ENCODE measurements at regions not wholly inside any gene's neighbourhood (a gene's known extent, or its start where the extent isn't known, plus 50 kb on each side); places are given as distances from the start of the nearest gene placed in this dataset.

DNA sequence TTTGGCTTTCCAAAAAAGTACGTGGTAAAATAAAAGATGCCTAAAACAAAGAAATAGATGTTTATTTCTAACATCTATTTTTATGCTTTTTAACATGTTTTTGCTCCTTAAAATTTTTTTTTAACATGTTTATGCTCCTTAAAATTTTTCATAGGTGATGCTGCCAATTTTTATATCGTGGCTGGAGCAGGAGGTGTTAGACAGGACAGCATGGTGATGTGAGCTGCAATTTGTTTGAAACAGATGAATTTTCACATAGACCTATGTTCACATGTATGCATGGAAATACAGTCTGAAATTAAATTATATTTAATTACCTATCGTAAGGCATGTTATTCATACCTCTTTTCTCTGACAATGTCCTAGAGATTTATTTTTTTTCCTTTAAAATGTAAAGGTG, 784.8 kb downstream of the EPHA7 start:
- DNase-seq (ENCODE audit: low spot score): no peak

DNA sequence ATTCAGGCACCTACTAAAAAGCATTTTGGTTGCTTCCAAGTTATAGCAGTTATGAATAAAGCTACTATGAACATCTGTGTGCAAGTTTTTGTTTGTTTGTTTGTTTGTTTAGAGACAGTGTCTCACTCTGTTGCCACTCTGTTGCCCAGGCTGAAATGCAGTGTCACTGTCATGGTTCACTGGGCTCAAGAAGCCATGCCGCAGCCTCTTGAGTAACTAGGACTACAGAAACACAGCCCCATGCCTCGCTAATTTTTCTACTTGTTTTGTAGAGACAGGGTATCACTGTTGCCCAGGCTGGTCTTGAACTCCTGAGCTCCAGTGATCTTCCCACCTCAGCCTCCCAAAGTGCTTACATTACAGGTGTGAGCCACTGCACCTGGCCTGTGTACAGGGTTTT, 795.9 kb downstream of the EPHA7 start:
- DNase-seq (ENCODE audit: low spot score): no peak

DNA sequence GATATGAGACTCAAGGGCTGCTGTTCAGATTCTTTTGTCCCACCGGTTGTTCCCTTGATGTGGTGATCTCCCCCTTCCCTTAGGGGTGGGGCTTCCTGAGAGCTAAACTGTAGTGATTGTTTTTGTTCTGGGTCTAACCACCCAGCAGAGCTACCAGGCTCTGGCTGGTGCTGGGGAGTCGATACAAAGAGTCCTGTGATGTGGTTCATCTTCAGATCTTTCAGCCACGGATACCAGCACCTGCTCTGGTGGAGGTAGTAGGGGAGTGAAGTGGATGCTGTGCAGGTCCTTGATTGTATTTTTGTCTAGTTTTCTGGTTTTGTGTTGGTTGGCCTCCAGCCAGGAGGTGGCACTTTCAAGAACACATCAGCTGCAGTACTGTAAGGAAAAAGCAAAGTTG, 801.6 kb downstream of the EPHA7 start:
- DNase-seq (ENCODE audit: low spot score): no peak

DNA sequence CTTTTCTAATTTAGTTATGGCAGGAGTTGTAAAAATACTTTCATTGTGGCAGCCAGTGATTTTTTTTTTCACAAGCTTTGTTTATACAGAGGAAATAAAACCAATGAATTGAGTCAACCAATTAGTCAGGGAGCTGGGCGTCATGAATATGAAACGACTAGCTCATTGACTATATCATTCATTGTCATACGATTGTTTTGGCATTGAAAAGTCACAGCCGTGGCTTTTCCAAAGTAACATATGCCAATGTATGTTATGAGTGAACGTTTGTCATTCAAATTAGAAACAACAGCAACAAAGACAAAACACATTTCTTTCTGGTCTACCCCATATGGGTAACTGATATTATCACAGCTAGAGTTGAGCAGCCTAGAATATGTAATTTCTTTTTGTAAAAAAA, 810.6 kb downstream of the EPHA7 start:
- DNase-seq (ENCODE audit: low spot score): no peak

DNA sequence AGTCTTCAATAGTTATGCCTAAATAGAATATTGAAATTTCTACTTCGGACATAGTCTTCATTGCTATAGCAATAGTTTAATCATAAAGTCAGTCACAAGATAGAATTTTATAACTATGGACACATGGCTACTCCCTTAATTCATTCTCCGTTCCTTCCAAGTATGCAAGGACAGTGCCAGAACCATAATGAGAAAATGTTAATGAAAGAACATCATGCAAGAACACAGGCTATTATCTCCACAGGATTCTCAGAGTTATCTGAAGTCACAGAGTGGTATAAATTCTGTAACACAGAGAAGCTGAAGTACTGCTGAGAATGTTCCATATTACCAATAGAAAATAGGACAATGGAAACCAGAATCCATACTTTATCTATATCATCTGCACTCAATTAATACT, 826.2 kb downstream of the EPHA7 start:
- no peak for DNase-seq (ENCODE audit: low spot score)

DNA sequence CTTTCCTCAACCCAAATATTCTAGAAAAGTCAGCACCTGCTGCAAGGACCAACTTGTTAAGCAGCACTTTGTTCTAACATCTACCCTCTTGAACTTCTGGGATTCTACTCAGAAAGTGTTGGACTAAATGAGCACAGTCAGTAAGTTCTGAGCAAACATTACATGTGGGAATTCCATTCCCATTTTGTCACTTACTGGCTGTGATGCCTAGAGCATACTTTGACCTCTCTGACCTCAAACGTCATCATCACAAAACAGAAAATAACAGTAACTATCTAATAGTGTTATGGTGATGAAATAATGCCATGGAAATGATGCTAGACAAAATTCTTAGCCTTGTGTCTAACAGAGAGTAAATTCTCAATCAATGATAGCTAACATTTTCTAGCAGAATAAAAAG, 829.4 kb downstream of the EPHA7 start:
- DNase-seq (ENCODE audit: low spot score): no peak

DNA sequence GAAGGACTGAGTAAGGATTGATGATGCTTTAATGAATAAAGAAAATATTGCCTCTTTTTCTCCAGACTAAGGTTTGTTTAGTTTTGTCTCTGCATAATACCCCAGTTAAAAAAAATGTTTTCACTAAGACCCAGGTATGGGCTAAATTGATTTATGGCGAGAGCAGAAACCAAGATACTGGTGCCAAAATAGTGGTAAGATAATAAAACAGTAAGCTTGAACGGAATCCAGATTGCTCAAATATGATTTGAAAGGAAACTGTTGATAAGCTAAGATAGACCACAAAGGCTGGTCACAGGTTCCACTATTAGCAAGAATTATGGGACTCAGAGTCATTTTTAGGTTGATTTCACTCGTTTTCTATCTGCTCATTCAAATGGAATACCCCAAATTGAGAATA, 831.2 kb downstream of the EPHA7 start:
- no peak for DNase-seq (ENCODE audit: low spot score)

DNA sequence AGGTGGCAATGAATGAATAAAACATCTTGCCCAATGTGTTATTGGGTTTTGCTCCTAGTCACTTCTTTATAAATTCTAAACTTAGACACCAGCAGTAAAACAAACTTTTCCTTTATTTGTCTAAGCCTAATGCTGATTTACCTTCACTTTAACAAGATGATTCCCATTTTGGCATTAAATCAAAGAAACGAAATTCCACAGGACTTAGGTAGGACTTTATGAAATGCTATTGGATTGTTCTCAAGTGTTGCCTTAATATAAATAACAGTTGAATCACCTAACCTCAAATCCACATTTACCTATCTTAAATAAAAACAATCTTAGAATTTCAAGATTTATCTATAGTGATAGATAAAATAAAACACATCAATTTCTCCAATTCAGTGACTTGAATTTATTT, 831.8 kb downstream of the EPHA7 start:
- DNase-seq (ENCODE audit: low spot score): no peak

DNA sequence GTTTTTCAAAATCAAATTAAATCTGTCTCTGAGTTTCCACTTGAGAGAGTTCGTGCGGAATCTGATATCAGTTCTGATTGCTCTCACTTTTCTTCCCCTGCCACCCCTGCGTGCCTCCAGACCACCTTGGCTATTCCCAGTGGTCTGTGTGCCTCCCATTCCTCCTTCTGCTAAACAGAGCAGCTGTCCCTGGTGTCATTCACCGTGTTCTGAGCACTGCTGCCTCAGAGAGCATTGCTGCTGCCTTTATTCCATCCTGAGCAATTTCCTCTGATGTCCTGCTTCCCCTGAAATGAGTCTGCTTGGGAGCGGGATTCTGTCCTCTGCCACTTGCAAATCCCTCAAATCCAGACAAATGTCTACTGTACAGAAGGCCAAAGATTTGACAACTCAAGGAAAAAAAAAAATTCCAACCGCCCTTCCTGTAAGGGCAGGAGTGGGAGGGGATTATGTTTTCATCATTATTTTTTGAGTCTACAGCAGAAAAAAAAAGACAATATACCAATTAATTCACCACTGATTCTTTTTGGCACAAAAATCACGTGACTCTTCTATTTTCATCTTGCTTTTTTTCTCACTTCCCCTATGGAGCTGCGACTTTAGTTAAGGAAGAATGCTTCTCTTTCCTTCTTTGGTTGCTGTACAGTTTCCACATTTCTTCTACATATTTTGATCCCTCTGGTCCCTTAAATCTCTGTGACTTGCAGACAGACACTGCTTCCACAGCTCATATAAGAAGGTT, 833.0 kb downstream of the EPHA7 start:
- no peak for DNase-seq (ENCODE audit: low spot score)

DNA sequence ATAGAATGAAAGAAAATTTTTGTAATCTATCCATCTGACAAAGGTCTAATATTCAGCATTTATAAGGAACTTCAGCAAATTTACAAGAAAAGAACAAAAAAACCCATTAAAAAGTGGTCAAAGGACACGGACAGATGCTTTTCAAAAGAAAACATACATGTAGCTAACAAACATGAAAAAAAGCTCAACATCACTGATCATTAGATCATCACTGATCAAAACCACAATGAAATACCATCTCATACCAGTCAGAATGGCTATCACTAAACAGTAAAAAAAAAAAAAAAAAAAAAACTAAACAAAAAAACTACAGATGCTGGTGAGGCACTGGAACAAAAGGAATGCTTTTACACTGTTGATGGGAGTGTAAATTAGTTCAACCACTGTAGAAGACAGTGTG, 837.1 kb downstream of the EPHA7 start:
- DNase-seq (ENCODE audit: low spot score): no peak

DNA sequence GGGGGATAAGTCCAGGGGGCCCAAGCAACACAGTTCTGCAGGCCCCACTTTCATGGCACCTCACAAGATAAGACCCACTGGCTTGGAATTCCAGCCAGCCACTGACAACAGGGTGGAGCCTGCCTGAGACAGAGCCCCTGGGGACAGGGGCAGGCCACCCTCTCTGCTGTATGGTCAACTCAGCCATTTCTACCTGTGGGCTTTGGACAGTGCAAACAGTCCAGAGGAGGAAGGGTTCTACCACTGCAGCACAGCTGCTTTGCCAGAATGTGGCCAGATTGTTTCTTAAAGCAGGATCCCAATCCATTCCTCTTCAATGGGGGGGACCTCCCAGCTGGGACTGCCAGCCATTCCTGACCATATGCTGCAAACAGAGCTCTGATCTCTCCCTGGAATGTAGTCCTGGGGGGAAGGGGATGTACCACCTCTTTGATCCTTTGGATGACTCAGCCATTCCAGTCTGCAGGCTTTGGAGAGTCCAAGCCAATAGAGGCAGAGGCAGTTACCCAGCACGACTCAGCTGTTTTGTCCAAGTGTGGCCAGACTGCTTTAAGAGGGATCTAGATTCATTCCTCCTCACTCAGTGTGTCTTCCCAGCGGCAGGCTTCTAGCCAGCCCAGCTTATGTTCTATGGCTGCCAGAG, 842.2 kb downstream of the EPHA7 start:
- DNase-seq (ENCODE audit: low spot score): no peak

DNA sequence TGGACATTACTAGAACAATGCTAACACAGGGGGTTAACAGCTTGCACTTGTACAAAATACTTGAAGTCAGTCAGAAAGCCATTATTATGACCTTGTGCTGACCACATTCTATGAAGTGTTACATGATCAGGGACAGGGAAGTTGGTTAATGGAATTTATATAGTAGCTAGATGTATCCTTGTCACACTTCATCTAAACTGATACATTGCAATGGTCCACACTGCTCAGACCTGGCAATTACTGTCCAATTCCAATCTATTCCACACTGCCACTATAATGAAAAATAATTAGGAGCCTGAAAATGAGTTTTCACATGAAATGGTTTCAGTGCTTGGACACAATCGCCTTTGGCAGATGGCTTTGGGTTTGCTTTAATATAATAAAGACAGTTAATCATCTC, 850.8 kb downstream of the EPHA7 start:
- no peak for DNase-seq (ENCODE audit: low spot score)

DNA sequence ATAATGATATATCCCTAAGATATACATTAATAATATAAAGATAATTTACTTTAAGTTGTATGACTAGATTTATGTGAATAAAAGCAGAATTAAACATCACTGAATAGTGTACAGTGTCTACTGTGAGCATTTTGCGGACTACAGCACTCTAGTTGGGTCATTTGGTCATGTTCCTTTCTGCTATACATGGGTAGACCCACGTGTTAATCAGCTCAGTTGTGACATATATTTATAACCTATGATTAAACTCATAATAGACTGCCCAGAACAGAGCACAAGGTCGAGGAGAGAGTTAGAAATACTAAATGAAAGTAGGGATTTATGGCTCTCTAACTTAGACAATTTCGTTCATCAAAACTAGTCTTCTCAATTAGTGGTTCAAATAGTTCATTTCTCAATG, 852.7 kb downstream of the EPHA7 start:
- DNase-seq (ENCODE audit: low spot score): no peak

DNA sequence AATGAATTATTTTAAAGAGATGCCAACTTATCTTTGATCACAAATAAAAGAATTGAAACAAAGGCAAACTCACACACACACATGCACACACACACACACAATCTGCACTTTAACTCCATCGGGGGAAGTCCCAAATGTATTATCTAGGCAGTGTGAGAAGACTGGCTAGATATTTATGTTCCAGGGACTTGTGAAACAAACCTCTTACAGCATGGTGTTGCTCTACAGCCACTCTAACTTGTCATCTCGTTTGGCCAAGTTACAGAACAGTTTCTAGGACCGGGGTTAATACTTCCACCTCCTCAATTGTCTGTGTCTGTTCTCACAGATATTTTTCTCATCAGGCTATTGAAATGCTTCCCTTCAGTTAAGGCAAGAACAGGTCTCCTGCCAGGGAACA, 855.0 kb downstream of the EPHA7 start:
- DNase-seq (ENCODE audit: low spot score): no peak

DNA sequence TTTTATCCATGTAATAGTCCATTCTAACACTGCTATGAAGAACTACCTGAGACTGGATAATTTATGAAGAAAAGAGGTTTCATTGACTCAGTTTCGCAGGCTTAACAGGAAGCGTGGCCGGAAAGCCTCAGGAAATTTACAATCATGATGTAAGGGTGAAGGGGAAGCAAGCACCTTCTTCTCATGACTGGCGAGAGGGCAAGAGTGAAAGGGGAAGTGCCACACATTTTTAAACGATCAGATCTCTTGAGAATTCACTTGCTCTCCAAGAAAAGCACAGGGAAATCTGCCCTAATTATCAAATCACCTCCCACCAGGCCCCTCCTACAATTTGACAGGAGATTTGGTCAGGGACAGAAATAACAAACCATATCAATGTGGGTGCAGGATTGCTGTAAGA, 859.7 kb downstream of the EPHA7 start:
- DNase-seq (ENCODE audit: low spot score): no peak

DNA sequence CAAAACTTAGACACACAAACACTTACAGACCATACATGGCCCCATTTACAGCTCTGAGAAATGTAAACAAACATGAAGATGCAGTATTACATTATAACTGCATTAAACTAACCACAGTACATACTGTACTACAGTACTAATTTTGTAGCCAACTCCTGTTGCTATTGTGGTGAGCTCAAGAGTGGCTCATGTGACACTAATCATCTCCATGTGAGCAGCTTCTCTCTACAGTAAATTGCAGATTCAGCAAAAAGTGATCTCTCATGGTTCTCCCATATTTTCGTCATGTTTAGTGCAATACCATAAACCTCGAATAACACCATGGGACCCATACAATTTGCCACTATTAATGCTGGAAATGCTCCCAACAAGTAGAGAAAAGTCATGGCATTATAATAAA, 860.4 kb downstream of the EPHA7 start:
- no peak for DNase-seq (ENCODE audit: low spot score)

DNA sequence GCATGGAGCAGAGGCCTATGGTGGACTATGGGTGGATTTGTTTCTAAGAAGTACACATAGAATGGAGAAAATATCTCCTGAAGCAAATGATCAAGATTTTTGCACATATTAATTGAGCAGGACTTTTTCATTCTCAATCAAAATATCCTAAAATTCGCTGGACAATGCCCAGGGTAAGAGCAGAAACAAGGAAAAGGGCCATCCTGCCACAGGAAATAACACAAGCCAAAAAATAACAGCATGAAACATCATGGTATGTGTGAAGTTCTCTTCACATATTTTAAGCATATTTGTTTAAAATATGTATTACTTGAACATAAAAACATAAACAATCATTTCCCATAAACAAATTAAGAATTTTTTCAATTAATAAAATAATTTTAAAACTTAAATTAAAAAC, 868.9 kb downstream of the EPHA7 start:
- DNase-seq (ENCODE audit: low spot score): no peak

DNA sequence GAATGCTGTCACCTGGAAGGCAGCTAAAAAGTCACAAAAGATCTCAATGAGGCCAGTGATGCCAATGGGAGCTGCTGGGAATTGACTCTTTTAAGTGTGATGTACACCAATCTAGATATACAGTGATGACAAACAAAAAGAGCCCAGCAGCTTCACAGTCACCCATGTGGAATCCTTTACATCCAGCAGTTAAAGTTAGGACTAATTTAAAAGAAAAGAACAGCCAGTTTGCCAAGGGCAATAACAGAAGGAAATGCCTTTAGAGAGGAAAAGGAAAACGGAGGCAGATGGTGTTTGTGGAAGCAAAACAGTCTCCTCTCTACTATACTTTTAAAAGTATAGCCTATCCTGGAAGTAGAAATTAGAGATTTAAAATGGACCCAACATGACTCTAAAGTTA, 873.5 kb downstream of the EPHA7 start:
- no peak for DNase-seq (ENCODE audit: low spot score)

DNA sequence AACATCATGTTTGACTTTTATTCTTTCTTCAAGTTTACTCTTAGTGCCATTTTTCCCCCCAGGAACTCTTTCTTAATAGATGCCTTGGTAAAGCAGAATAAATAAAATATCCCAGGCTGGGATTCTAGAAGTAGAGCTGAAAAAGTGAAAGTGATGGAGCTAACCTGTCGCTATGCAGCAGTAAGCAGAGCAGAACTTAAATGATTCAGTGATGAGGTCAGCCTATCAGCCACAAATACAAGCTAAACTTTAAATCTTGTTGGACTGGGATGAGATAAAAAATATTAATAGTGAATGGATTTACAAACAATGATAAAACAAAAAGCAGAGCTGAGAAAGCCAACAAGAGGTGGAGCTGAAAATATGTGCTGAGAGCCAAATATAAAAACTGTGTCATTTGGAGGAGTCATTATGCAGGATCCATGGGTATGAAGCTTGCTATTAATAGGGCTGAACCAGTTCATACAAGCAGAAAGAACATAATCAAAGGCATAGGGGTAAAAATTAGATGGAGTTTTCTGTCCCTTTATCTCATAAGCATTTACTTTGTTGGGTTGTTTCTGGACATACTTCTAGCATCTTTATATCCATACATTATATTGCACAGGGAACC, 877.8 kb downstream of the EPHA7 start:
- no peak for DNase-seq (ENCODE audit: low spot score)

DNA sequence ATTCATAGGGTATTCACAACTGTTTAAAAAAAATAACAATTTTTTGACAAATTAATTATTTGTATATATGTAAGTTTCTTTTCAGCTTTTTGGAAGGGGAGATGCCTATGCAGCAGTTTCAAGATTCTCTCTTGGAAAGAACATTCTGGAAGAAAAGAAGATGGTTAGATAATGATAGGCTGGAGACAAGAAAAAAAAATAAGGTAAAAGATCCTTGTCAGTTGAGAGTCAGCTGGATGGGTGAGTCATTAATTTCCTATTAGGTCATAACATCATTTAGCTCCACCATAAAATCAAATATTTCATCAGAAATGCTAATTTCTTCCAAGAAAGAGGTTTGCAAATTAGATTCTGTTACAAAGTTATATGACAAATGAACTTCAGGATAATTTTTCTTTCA, 880.4 kb downstream of the EPHA7 start:
- no peak for DNase-seq (ENCODE audit: low spot score)

DNA sequence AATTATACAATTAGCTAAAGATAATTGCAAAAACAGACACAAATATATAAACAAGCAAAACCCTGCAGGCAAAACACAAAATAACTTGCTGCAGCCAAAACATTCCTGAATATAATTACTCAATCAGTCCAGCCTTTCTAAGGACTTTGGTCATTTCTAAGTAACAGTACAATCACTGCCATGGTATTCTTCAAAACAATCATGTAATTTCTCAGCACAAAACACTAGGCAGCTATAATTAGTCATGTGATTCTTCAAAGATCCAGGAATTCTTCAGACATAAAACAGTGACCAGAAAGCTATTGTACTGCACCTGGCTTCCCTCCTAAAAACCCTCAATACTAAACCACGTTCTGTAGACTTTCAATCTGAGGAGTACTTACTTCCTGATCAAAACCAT, 881.1 kb downstream of the EPHA7 start:
- no peak for DNase-seq (ENCODE audit: low spot score)

DNA sequence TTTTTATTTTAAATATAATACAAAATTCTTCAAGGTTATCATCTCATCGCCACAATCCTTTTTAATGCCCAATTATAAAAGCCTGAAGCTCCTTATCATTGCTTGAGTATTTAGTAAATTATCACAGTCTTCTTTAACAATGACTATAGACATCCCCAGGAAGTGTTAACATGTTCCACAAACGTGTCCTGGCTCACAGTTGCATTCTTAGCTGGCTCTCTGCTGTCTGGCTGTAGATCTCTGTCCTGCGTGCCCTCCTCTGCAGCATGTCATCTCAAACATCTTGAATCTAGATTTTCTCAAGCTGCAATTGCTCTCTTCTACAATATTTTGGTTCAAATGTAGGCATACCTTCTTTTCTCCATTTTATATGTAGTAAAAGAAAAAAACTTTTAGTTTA, 885.2 kb downstream of the EPHA7 start:
- DNase-seq (ENCODE audit: low spot score): no peak

DNA sequence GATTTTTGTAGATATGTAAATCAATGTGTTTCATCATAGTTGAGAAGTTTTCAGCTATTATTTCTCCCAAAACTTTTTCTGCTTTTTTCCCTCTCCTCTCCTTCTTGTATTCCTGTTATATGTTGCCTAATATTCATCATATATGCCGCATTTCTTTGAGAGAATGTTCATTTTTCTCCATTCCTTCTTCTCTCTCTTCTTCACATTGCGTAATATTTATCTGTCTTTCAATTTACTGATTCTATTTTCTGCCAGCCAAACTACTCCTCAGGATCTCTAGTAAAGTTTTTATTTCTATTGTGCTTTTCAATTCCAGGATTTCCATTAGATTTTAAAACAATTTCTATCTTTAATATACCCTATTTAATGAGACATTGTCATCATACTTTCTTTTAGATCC, 896.8 kb downstream of the EPHA7 start:
- DNase-seq (ENCODE audit: low spot score): no peak

DNA sequence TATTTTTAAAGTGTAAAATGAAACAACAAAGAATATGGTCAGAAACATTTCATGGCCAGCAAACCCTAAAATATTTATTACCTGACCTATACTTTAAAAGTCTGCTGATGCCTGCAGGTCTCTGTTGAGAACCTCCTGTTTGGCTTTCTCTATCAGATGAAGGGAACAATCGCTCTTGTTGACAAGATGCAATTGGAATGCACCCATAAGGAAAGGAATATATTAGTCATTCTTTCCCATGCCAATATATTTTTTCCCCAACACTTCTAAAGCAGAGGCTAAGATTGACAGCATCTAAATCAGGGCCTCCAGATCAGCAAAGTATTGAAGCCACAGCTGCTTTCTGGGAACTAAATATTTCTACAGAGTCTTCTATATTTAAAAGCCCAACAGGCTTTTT, 897.8 kb downstream of the EPHA7 start:
- no peak for DNase-seq (ENCODE audit: low spot score)
